ENCODE measurements at regions not wholly inside any gene's neighbourhood (a gene's known extent, or its start where the extent isn't known, plus 50 kb on each side); places are given as distances from the start of the nearest gene placed in this dataset.

DNA sequence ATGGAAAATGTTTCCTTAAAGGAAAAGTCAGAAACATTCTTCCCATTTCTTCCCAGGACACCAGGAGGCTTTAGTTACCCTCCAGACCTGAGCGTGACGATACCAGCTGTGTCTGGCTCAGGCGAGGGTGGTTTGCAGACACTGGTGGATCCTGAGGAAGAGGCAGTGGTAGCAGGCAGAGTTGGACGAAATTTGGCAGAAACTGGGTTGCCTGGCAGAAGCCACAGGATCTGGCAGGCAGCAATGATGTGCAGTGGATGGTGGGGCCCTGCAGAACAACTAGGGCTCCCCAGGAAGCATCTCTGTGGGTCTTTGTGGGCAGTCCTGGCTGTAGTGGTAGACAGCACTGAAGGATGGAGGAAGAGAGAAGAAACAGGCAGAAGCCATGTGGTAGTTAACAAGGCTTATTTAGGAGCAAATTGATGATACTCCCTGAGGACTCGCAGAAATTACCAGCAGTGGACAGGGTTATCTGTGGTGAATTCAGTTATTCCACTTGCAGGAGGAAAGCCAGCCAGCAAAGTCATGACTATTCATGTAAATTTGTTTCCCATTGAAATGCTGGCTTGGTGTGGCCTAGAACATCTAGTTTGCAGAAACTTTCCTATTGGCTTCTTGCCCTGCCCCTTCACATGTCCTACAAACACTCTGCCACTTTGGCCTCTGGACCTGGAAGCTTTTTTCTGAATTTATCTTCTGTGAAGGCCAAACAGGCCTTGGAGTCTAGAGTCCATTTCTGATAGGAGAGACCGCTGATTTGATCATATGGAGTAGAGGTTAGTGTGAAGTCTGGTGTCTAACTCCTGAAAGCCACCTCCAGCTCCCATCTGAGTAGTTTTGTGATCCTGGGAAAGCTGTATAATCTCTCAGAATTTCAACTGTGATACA is 212.0 kb downstream of the DMRT2 start:
- DNase-seq (ENCODE audit: low read depth, low spot score) = no peak

DNA sequence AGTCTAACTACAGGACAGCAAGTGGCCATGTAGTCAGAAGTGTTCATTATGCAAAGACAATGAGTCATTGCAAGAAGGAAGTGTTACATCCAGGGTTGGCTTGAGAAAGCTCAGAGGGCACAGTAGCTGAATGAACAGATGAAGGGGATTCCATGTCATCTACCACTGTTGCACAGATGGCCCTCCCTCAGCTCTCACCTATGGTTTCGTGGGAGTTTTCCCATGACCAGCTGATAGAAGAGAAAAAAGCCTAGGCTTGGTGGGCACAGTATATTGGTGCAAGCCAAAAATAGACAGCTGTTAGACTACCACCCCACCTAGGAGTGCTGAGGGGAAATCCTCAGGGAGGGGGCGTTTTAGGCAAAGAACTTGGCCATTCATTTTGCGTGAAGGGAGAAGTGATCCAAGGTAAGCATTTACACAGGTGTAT is 217.0 kb downstream of the DMRT2 start:
- no peak for DNase-seq (ENCODE audit: low read depth, low spot score)

DNA sequence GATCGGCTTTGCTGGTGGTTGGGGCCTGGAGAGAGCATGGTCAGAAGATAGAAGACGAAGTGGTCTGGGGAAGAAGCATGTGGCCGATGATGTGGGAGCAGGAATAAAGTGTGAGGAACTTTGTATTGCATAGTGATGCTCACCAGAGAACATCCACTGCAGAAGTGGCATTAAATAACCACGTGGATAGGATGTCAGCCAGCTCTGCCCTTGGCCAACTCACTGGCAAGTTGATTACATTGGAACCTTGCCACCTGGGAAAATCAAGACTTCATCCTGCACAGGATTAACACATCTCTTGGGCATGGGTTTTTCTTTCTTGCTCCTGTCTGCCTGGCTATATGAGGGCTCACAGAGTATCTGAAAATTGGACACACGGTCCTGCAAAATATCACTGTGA is 217.4 kb downstream of the DMRT2 start:
- no peak for DNase-seq (ENCODE audit: low read depth, low spot score)

DNA sequence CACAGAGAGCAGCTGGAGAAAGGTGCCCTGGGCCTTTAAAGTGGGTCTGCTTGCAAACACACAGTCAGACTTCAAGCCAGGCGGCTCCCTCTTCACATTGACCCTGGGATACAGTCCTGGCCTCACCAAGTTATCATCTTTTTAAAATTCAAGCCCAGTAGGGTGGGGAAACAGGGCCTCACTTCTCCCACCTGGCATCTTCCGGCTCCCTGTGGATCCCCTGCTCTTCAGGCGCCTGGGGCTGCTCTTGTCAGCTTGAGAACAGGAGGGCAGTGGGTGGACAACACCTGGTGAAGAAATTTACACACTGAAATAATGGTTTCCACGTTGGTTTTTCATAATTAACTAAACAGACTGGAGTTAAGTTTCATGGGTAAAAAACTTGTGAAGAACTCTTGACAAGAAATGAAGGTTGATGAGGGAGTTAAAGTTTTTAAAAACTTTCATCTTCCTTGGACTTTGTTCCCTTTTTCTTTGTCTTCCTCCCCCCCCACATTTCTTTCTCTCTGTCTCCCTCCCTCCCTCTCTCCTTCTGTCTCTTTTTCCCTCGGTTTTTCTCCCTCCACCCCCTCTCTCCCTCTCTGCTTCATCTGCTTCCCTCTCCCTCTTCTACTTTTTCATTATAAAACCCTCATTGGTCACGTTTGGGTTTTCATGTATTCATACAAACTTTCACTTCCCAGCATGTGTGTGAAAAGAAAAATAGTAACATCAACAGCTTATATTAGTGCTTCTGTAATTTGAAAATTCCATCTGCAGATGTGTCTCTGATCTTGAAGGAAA is 219.6 kb downstream of the DMRT2 start:
- DNase-seq (ENCODE audit: low read depth, low spot score) = no peak

DNA sequence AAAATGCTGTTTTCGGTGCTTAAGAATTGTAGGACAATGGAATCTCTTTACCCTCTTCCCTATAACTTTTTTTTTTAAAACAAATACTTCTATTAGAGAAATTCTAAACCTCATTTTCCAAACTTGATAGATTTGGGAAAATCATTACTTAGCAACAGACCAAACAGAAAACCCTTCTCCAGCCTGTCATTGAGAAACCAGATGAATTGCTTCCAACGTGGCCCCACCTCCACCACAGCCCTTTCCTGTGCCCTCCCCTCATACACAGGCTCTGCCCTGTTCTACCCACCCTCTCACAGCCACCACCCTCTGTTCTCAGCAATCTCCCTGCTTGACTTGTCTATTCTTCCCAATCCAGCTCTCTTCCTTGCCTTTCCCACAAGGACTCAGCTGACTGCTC is 221.2 kb downstream of the DMRT2 start:
- DNase-seq (ENCODE audit: low read depth, low spot score) = no peak

DNA sequence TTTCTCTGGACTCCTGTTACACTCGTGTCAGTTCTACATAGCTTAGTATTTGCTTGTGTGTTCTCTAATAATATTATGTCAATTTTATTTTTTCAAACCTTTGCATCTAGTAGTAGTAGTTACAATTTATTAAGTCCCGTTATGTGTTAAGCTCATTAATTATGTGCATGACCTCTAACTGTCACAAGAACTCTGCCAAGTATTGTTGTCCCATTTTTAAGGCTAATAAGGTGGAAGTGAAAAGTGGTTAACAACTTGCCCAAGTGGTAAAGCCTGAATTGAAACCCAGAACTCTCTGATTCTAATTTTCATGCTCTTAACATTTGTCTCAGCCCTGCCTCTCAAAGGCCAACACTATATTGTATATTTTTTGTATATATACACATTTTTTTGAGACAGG is 221.6 kb downstream of the DMRT2 start:
- DNase-seq (ENCODE audit: low read depth, low spot score) = no peak

DNA sequence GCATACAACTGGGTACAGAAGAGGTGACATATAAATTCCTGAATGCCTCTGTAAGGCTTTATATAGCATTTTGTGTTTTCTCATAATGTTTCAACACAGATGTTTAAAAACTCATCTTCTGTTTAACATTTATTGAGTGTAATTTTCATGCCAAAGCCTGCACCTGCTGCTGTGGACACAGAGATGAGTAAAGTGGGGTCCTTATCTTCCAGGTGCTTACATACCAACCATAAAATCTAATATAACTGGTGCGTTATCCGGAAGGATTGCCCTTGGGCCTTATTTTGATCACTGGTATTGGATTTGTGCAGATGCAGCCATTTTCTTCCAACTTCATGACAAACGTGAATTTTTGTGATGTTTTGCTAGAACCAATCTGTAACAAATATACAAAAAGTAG is 222.3 kb downstream of the DMRT2 start:
- no peak for DNase-seq (ENCODE audit: low read depth, low spot score)

DNA sequence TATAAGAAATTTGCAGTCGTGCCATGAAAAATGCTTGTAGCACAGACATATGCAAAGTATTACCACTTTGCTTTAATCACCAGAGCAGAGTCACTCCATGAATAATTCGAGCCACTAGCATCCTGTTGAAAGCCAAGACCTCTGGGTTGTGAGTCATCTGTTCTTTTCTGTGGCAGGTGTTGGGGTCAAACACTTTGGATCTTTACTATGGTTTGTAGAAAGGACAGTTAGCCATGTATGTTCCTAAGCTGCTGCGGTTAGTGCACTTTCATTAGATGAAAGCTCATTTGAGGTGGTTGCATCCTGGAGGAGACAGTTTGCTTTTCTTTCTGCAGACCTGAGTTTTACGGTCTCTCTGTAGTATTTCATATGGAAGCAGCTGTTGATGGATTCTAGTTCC is 223.7 kb downstream of the DMRT2 start:
- no peak for DNase-seq (ENCODE audit: low read depth, low spot score)

DNA sequence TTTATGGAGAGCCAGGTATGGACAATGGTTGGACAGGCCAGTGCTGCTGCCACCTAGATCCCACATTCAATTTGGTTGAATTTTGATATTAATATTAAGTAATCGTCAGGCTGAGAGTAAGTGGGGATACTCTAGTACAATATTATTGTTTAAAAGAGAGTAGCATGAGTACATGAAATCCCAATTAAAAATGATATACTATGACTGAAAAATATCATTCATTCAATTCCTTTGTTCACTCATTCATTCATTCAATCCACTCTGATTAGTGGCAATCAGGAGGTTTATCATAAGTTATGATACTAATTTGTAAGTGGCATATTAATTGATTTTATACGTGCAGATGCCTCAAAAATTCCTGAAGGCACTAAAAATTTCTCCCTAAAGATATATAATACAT is 224.2 kb downstream of the DMRT2 start:
- no peak for DNase-seq (ENCODE audit: low read depth, low spot score)

DNA sequence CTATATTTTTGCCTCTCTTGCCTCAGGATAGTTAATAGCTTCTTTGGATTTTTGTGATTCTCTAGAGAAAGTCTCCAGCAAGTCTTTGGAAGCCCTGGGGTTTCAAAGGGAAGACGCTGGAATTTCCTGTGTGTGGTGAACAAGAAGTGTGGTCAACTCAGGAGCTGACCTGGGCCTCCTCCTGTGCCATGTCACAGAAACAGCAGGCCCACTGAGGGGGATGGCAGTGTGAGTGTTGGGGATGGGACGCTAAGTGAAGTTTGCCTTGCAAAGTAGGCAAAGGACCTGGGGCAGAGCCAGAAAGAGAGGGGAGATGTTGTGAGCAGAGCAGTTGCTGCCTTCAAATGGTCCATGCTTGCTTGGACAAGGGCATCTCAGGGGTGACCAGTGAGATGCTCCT is 226.3 kb downstream of the DMRT2 start:
- no peak for DNase-seq (ENCODE audit: low read depth, low spot score)

DNA sequence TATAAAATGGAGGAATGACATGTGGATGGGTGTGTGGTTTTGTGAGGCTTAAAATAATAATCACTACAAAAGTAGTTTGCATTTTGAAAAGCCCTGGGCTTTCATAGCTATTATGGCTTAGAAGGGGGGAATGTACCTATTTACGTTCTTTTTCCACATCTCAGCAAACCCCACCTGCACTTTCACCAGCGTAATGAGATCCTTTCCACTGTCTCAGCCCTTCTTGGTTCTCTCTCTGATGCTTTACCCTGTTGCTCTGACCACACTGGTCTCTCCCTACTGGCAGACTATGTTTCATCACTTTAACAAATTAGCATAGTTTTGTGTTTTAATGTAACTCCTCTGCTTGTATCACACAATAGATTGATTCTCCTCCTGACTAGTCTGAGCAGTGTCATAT is 234.6 kb downstream of the DMRT2 start:
- no peak for DNase-seq (ENCODE audit: low read depth, low spot score)

DNA sequence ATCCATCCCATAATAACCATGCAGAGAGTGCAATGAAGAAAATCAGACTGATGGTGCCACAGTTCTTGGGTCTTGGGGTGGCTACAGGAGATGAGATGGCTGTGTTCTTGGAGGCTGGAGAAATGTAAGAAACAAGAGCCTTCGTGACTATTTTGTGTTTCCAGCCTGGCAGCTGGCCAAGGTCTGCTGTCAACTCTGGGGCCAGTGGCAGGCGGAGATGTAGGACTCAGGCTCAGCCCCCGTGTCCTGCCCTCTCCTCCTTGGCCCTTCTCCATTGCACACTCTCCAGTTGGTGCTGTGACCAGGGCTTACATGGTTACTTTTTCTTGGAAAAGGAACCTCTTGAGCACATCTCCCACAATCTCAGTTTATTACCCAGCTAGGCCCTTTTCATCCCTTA is 235.4 kb downstream of the DMRT2 start:
- DNase-seq (ENCODE audit: low read depth, low spot score) = peak; percentile 2

DNA sequence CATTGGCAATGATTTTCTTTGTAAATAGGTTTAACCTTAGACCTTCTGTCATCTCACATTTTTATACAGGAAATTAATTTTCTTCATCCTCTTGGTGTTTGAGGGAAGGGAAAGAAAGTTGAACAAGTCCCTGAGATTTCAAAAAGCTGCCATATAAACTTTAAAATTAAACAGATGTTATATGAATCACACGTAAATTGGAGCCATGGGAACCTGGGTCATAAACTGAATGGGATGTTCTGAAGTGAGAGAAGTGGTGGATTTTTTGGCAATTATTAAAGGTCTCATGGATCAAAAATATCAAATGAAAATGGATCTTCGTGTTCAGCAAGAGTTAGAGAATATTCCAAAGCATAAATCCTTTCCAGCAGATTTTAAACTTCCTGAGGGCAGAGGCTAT is 242.2 kb downstream of the DMRT2 start:
- no peak for DNase-seq (ENCODE audit: low read depth, low spot score)

DNA sequence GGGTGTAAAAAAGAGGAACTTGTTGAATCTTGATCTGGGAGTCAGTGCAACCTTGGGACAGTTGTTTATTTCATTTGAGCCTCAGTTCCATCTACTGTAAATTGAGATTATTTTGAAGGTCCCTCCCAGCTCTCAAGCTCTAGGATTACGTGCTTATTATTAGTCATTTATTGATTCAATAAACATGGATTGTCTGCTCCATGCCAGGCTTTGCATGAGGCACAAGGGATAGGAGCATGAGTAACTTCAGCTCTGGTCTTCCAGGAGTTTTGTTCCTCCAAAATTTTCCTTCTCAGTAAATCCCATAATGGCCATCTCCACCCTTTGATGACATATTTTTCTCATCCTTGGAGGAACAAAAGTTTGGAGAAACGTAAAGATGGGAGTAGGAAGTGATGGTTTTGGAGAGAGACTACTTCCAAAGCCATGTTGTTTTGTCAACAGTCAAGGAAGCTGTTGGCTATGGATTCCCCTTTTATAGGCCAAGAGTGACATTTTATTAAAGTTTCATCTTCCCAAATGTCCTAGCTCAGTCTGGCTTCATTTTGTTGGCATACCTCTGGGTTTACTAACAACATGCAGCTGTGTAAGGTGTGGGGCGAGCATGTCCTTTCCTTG is 244.6 kb downstream of the DMRT2 start:
- no peak for DNase-seq (ENCODE audit: low read depth, low spot score)

DNA sequence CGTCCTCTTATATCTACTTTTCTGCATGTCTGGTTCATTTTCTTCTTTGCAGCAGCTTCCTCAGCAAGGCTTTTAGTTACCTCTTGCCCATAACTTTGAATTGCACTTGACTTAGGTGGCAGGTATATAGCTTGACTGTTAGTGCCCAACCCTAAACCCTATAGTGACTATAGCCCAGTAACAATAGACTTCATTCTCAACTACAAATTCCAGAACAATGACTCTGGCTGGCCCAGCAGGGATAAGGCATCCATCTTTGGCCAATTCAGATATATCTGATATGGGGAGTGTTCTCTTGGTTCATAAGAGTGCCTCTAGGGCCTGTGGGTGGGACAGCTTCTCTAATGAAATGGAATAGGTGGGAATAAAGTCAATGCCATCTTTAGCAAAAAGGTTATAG is 246.2 kb downstream of the DMRT2 start:
- no peak for DNase-seq (ENCODE audit: low read depth, low spot score)

DNA sequence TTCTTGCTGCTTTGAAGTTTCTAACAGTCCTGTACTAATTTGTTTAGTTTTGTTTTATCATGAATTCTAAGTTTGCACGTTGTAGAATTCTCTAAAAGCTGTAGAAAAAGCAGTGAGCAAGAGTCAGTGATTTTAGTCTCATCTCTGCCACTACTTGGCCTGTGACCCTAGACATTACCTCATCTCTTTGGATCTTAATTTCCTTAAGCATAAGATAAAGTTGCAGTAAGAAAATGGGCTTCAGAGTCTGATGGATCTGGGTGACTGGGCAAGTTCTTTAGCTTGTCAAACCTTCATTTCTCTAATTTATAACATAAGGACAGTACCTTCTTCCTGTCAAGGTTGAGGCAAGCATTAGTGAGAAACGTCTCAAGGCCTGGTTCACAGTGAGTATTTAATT is 247.9 kb downstream of the DMRT2 start:
- DNase-seq (ENCODE audit: low read depth, low spot score) = no peak

DNA sequence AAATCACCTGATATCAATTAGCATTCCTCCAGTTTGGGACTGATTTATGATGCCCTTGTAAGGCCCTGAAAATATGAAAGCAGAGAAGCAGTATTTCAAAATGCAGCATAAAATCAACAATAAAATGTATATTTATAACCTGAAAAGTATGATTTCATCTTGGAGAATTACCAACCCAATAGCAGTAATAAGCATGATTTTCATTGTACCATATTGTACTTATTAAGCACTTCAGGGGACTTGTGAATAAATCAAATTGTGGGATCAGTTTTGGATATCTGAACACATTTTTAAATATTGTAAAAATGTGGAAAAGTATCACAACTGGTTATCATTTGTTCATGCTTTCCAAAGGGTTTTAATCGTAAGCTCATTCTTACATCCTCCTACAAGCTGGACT is 250.8 kb downstream of the DMRT2 start:
- no peak for DNase-seq (ENCODE audit: low read depth, low spot score)

DNA sequence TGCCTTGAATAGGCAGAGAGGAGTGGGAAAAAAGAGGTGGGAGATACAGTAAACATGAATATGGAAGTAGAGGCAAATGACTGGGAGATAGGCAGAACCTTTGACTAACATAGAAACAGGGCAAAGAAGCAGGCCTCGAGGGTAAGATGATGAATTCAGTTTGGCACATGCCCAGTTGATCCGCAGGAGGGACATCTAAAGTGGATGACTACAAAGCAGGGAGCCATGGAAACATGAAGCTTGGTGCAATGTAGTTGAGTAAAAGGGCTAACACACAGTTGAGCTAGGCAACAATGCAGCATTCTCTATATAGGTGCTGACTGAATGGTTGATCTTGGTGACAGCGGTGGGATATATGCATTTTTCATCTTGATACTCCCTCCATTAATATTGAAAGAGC is 253.8 kb downstream of the DMRT2 start:
- DNase-seq (ENCODE audit: low read depth, low spot score) = no peak

DNA sequence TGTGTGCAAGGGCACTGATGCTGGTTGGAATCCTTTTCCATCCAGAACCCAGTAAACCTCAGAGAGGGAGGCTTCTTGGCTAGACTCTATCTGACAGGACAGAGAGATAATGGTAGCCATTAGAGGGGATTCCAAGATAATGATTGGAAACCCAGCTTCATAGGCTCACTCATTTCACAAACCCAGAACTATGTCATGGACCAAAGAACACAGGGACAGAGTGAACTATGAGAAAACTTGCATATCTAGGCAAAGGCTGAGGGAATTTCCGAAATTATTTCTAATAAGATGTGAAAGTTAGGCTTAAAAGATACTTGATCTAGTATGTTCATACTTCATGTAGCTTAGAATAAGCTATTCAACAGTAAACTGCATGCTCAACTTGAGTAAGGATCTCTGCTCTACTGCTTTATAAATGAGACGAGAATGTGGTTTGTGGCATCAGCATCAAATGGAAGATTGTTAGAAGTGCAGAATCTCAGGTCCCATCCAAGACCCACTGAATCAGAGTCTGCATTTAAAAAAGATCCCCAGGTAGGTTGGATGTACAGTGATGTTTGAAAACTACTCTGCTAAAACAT is 261.4 kb downstream of the DMRT2 start:
- no peak for DNase-seq (ENCODE audit: low read depth, low spot score)

DNA sequence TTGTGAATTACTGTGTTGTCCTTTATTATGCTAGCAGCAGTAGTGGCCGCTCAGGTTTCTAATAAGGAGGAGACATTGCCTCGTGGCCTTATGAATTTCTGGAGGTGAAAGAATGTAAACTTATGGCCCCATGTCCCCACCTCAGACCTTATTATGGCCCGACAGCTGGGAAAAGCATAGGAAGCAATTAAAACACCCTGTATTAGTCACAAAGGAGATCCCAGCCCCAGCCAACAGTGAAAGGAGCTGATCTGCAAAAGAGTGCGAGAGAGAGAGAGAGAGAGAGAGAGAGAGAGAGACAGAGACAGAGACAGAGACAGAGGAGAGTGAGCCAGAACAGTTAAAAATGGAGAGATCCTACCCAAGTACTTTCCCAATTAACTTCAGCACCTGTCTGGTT is 269.3 kb downstream of the DMRT2 start:
- DNase-seq (ENCODE audit: low read depth, low spot score) = no peak

DNA sequence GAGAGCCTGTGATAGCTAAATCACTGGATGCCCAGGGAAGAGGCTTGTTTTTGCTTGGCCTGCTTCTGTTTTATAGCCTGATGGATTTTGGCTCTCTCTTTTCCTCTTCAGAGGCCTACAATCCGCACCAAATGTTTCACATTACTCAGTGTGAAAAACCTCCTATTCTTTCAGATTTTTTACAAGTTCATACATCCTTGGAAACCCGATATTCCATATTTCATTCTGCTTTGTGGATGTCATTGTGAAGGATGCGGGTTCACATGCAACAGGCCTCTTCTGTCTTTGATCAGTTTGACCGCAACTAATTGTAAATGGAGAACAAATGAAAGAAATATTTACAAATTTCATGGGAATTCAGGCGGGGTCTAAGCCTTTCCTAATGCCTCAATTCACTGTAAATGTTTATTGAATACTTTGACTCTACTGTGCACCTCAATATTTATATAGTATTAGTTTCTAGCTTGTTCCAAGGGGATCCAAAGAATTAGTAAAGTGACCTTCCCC is 269.9 kb downstream of the DMRT2 start:
- no peak for DNase-seq (ENCODE audit: low read depth, low spot score)

DNA sequence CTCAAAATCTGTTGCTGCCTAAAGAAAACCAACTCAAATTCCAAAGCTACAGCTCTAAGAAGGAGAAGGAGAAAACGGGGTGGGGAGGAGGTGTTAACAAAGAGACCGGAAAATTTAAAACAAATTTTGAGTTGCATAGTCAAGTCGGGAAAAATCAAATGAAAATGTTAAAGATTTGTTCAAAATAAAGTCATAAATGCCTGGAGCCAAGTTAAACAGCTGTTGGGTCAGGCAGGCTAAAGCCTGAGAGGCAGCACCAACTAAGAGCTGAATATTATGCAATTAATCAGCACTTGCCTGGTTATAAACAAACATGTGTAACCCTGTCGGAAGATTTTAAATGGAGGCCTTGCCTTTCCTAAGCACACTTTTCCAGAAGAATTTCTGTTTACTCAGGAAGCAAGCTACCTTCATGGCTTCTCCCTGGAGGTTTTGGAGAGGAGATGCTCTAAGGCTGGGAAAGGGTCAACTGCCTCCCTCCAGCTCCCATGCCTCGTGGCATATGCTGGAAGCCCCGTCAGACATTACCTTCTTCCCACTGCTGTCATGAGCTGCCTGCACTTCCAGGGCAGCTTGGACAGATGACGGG is 270.5 kb downstream of the DMRT2 start:
- DNase-seq (ENCODE audit: low read depth, low spot score) = no peak
